Ammon's horn (tissue), 1 donor: ENCODE measurements at regions not wholly inside any gene's neighbourhood (a gene's known extent, or its start where the extent isn't known, plus 50 kb on each side); places are given as distances from the start of the nearest gene placed in this dataset.
A peak's percentile ranks its signal among the peaks of the same experiment; 100 is the strongest.

ENCODE experiments used
- DNase-seq: peaks from one replicate; pipeline ENCODE4 v3.0.0-alpha.2; 2016; ENCODE audit warnings: low spot score

- DNase-seq, result no peak
Observed at GRCh38 chr10:37685741-37686683, 171.4 kb downstream of the ZNF248 start.

- no peak for DNase-seq
Observed at GRCh38 chr10:37684765-37685164, 172.6 kb downstream of the ZNF248 start.

- no peak for DNase-seq
Observed at GRCh38 chr10:37682617-37683016, 174.8 kb downstream of the ZNF248 start.

DNA sequence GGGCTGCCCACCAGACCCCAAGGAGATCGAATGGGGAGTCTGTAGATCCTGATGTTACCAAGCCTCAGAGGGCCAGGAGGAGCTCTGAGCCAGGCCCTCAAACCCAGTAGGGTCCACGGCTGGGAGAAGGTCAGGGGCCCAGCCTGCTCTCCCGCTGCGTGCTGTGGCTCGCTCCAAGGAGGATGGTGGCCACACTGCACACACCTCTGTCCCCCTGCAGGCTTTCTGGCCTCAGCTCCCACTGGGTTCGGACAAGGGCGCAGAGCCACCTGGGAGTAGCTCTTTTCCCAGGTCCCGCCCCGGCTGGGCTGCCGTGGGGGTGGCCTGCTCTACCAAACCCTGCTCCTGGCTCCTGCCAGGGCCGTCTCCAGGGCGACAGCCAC is 175.8 kb downstream of the ZNF248 start:
- no peak for DNase-seq

DNA sequence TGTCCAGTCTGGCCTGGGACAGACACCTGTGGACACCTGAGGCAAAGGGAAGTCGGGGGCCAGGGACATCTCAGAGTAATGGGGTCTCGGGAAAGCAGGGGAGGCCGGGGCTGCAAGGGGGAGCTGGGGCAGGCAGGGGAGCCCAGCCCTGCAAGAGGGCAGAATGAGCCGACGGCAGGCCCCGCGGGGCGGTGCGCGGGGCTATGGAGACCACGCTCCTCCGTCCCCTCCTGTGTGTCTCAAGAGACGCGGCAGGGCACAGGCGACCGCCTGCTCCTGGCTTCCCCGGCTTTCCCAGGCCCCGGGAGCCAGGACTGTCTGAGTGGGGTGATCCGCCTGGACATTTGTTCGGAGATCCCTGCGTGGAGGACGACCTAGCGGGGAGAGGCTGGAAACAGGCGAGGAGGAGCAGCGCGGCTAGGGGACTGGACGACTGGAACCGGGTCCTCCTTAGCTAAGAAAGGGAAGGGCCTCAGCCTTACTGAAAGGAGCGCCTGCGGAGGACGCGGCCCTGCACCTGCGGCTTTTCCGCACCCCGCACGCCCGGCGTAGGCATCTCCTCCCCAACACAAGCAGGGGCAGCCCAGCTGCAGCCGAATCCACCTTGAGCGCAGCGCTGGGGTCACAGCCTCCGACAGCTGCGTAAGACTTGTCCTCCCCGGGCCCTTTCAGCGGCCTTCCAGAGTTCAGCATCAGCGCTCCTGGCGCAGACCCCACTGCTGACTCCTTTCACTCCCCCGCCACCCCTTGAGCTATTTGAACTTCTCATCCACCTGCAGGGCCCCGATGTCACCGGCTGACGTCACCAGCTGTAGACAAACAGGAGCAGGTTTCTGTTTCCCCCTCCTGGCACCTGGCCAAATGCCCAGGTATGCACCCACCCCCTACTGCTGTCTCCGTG is 176.4 kb downstream of the ZNF248 start:
- DNase-seq, result no peak

DNA sequence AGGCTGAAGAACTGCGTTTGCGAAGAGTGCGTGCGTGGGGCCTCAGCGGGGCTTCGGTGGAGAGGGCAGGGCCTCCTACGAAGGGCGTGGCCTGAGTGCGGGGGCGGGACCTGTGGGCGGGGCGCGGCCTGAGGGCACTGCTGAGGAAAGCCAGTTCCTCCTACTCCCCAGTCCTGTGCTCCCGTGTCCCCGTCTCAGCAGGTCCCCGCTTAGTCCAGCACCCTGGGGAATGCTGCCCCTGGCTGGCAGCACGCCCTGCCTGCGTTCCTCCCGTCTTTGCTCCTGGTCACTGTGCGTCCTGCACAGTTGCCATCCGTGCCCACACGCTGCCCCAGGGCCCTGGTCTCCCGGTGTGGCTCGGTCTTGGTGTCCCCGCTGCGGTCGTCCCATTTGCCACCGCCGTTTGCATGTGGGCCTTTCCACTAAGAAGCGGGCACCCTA is 177.1 kb downstream of the ZNF248 start:
- DNase-seq, result no peak

DNA sequence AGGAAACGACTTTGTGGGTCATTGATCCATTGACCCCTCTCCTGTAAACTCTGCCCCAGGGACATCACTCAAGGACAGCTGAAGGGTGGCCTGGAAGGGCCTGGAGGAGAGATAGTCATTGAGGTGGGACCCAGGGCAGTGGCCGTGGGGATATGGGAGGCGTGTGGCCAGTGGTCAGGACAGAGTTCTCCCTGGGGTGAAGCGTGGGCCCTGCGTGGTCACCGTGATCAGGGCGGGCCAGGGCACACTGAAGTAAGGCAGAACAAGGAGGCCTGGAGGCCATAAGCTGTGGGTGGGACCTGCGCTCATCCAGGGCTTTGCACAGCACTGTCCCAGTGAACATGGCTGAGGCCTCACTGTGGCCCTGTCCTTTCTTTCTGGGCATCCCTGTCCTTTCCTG is 177.9 kb downstream of the ZNF248 start:
- no peak for DNase-seq

DNA sequence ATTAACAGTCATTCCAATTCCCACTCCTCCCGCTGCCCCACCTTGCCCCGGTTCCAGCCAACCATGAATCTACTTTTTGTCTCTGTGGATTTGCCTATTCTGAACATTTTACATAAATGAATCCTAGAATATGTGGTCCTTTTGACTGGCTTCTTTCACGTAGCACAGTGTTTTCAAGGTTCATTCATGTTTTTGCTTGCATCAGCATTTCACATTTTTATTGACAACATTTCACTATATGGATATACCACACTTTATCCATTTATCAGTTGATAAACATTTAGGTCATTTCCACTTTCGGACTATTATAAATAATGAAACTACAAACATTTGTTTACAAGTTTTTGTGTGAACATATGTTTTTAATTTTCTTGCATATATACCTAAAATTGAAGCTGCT is 182.0 kb downstream of the ZNF248 start:
- DNase-seq, result no peak

DNA sequence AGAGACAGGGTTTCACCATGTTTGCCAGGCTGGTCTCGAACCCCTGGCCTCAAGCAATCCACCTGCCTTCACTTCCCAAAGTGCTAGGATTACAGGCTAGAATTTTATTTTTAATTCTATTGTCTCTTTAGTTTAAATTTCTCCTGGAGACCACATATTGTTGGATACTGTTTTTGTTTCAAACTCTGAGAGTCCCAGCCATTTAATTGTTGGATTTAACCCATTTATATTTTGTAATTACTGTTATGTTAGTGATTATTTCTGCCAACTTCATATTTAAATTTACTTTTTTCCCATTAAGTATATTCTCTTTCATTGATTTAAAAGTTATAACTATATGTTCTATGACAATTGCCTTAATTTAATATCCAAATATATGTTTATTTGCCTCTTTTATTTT is 185.6 kb downstream of the ZNF248 start:
- DNase-seq, result no peak

DNA sequence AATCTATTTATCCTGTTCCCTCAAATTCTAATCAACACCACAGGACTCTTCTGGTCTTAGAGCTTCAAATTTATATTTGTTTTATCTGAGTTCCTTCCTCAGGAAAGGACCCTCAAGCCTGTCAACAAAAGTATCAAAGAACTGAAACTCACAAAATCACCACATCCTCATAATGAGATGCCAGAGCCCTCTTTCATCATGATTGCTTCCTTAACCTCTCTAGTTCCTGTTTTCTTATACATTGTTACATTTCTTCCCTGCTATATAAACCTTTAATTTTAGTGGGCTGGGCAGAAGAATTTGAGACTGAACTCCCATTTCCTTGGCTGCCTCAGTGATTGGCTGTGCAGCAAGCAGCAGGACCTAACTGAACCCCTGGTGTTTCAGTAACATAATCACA is 189.7 kb downstream of the ZNF248 start:
- DNase-seq, result no peak

DNA sequence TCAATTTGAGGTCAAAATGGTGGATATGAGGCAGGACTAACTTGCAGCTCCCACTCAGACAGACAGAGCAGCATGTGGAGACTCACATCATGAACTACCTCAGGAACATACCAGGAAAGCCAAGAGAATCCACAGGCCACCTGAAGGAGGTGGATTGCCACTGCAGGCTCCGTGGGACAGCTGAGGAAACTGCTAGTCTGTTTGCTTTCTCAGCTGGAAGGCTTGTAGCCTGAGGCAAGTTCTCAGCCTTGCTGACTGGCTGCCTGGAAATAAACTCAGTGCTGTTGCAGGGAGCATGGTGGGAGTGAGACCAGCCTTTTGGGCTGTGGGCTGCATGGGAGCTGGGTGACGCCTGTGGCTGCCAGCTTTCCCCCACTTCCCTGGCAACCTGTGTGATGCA is 202.9 kb downstream of the ZNF248 start:
- DNase-seq, result no peak

DNA sequence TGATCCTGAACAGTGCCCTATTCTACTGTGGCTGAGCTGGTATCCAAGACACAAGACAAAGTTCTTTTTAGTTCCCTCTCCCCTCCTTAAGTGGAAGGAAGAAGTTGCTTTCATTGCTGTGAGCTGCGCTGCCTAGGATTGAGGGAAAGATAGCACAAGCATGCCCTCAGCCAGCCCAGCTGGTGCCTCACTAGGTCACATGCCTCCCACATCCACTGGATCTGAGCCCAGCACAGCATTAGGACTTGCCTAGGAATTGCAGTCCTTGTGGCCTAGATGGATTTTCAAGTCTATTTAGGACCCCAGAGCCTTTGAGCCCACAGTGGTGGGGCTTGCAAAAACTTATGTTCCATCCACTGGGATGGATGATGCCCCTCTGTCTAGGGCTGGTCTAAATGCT is 214.2 kb downstream of the ZNF248 start:
- DNase-seq, result peak; percentile 27

DNA sequence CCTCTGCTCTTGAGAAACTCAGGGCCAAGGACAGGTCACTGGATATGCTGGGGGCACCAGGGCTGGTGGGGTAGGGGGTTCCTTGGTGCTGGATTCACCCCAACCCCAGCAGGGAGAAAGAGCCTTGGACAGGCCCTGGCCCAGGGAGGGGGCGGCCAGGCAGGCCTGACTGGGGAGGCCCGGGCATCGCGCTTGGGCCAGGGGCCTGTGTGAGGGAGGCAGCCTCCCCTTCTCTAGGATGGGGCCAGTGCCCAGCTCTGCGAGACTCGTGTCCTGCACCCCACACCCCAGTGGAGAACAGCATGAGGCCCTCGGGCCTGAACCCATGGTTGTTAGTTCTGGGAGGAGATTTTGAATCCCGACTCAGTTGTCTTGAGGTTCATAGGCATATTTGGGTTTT is 217.1 kb downstream of the ZNF248 start:
- no peak for DNase-seq

GRCh38 chr10:37639200-37639599 is 218.2 kb downstream of the ZNF248 start:
- no peak for DNase-seq

DNA sequence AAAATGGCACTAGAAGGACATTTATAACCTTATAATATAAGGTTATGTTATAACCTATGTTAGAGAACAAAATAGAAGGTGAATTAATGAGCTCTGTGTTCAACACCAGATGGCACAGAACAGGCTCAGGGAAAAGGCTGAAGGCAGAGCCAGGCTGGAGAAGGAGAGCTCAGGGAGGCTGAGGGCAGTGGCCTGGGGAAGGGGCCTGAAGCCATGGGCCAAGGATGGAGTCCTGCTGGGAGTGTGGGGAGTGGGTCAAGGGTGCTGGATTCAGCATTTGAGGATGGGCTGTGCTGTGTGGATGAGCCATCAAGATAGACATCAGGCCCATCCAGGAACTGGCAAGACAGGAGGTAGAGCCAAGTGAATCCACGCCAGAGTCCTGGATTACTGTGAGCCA is 218.8 kb downstream of the ZNF248 start:
- no peak for DNase-seq

DNA sequence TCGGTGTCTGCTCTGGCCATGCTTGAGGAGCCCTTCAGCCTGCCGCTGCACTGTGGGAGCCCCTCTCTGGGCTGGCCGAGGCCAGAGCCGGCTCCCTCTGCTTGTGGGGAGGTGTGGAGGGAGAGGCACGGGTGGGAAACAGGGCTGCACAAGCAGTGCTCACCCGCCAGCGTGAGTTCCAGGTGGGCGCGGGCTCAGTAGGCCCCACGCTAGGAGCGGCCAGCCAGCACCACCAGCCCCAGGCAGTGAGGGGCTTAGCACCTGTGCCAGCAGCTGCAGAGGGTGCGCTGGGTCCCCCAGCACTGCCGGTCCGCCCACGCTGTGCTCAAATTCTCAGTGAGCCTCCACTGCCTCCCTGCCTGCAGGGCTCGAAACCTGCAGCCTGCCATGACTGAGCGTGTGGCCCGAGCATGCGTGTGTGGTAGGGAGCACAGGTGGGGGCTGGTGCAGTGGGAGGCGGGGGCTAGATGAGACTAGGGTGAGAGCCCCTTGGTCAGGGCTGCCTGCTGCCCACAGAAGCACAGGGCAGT is 223.0 kb downstream of the ZNF248 start:
- no peak for DNase-seq

DNA sequence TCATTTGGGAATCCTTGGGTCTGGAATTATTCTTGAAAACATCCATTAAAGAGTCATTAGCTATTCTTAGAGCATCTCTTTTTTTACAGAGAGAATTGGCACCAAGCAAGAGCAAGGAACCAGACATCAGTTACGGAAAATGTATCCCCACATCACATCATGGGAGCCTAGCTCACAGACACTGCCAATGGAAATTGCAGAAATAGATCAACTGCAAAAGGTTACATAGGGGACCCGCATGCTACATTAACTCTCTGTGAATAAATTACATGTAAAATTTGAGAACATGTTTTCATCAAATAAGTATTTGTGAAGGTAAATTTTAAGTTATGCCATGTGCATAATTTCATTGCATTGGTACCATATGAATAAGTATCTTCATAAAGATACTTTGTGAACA is 224.8 kb downstream of the ZNF248 start:
- DNase-seq, result no peak

GRCh38 chr10:37623506-37623905 is 233.9 kb downstream of the ZNF248 start:
- DNase-seq, result no peak

- DNase-seq, result no peak
Observed at GRCh38 chr10:37619336-37619735, 238.1 kb downstream of the ZNF248 start.

DNA sequence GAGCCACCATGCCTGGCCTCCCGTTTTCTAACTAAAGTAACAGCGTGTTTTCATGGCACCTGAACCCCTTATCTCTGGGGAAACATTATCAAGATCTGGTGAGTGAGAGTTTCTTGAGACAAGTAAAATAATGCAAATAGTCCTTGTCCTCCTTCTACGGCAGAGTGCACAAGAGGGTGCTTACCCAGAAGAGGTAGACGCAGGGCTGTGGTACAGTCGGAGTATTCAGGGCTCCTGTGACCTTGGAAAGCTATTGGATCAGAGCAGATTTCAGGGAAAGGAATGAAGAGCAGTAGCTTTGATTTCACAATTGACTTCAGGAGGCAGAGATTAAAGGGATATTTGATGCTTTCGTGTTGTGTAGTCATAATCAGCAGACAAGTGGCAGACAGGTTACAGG is 269.1 kb downstream of the ZNF248 start:
- DNase-seq, result no peak

DNA sequence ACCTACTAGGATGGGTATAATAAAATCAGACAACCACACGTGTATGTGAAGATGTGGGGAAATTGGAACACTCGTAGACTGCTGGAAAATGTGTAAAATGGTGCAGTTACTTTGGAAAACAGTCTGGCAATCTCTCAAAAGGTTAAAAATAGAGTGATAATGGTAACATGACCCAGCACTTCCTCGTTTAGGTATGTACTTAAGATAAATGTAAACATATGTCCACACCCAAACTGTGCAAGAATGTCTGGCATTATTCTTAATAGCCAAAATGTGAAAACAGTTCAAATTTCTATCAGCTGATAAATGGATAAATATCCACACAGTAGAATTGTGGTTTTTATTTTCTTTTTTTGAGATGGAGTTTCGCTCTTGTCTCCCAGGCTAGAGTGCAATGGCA is 272.8 kb downstream of the ZNF248 start:
- DNase-seq, result no peak

- no peak for DNase-seq
Observed at GRCh38 chr10:37582237-37582636, 275.2 kb downstream of the ZNF248 start.

DNA sequence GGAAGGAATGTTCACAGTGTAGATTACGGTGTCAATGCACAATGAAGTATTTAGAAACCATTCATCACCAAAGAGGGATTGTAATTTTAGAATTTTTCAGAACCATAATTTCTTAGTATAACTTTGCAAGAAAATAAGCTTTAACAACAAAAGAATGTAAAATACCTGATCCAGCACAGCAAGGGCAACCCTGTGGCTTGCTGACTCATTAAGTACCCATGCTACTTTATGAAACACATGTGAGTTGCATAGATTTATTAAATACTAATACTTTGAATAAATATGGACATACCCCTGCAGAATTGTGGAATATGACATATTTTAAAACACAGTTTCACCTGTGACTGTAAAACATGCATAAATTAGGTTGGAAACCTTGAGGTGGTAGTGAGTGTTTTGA is 281.3 kb downstream of the ZNF248 start:
- DNase-seq, result no peak
